ENCODE measurements at regions not wholly inside any gene's neighbourhood (a gene's known extent, or its start where the extent isn't known, plus 50 kb on each side); places are given as distances from the start of the nearest gene placed in this dataset.
"Not testable (repeated sequence)": the region's sequence is repeated elsewhere in the genome, so short reads cannot be mapped to it uniquely, and the experiment has no call there.

DNA sequence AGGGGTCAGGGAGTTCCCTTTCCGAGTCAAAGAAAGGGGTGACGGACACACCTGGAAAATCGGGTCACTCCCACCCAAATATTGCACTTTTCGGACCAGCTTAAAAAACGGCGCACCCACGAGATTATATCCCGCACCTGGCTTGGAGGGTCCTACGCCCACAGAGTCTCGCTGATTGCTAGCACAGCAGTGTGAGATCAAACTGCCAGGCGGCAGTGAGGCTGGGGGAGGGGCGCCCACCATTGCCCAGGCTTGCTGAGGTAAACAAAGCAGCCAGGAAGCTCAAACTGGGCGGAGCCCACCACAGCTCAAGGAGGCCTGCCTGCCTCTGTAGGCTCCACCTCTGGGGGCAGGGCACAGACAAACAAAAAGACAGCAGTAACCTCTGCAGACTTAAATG, 88.8 kb upstream of the IFNG-AS1 start:
- TF ChIP-seq, protein P1, sequence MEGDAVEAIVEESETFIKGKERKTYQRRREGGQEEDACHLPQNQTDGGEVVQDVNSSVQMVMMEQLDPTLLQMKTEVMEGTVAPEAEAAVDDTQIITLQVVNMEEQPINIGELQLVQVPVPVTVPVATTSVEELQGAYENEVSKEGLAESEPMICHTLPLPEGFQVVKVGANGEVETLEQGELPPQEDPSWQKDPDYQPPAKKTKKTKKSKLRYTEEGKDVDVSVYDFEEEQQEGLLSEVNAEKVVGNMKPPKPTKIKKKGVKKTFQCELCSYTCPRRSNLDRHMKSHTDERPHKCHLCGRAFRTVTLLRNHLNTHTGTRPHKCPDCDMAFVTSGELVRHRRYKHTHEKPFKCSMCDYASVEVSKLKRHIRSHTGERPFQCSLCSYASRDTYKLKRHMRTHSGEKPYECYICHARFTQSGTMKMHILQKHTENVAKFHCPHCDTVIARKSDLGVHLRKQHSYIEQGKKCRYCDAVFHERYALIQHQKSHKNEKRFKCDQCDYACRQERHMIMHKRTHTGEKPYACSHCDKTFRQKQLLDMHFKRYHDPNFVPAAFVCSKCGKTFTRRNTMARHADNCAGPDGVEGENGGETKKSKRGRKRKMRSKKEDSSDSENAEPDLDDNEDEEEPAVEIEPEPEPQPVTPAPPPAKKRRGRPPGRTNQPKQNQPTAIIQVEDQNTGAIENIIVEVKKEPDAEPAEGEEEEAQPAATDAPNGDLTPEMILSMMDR (IDR thresholded peaks at IDR 0.05): not testable (repeated sequence)
- not testable (repeated sequence) for TF ChIP-seq POLR2A, EP300 (IDR thresholded peaks at IDR 0.05)

Measured in ovary (tissue), 3 donors.